ENCODE measurements at regions not wholly inside any gene's neighbourhood (a gene's known extent, or its start where the extent isn't known, plus 50 kb on each side); places are given as distances from the start of the nearest gene placed in this dataset.

DNA sequence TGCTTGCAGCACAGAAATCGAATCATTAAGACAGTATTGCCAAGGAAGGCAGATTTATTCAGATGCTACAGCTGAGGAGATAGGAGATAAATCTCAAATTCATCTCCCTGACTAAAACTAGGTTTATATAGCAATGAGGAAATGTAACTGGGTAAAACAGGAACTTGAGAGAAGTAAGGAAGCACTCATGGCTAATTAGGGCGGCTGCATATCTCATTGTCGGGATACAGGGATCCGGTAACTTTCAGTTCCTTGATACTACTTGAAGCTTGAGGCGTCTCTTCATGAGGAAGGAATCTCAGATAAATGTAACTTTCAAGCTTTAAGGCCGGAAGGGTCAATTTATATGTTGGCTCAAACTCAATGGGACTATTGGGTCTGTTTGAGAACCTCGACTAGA lies 129.2 kb upstream of the WDR1 start:
- TF ChIP-seq ZNF337 (CRISPR knock-in tag; IDR thresholded peaks at IDR 0.05; ENCODE audit: borderline replicate concordance, low read depth) (no peak), ZNF530 (CRISPR knock-in tag; IDR thresholded peaks at IDR 0.05; ENCODE audit: low read depth) (no peak), NFE2L2 (IDR thresholded peaks at IDR 0.05; ENCODE audit: low read length) (no peak), ZNF572 (CRISPR knock-in tag; IDR thresholded peaks at IDR 0.05) (no peak), BHLHE40 (IDR thresholded peaks at IDR 0.05; ENCODE audit: low read length) (no peak), TCF12 (IDR thresholded peaks at IDR 0.05) (no peak), TCF12 (CRISPR knock-in tag; IDR thresholded peaks at IDR 0.05) (no peak), RXRA (CRISPR knock-in tag; IDR thresholded peaks at IDR 0.05) (no peak), POLR2A (IDR thresholded peaks at IDR 0.05; ENCODE audit: insufficient read depth in 1 of 2, low read depth in 2 of 2, low read length in 2 of 2) (no peak)
- TF ChIP-seq, protein P1, sequence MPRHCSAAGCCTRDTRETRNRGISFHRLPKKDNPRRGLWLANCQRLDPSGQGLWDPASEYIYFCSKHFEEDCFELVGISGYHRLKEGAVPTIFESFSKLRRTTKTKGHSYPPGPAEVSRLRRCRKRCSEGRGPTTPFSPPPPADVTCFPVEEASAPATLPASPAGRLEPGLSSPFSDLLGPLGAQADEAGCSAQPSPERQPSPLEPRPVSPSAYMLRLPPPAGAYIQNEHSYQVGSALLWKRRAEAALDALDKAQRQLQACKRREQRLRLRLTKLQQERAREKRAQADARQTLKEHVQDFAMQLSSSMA (CRISPR knock-in tag; IDR thresholded peaks at IDR 0.05), result no peak
- TF ChIP-seq, protein P2, sequence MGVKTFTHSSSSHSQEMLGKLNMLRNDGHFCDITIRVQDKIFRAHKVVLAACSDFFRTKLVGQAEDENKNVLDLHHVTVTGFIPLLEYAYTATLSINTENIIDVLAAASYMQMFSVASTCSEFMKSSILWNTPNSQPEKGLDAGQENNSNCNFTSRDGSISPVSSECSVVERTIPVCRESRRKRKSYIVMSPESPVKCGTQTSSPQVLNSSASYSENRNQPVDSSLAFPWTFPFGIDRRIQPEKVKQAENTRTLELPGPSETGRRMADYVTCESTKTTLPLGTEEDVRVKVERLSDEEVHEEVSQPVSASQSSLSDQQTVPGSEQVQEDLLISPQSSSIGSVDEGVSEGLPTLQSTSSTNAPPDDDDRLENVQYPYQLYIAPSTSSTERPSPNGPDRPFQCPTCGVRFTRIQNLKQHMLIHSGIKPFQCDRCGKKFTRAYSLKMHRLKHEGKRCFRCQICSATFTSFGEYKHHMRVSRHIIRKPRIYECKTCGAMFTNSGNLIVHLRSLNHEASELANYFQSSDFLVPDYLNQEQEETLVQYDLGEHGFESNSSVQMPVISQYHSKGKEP (CRISPR knock-in tag; IDR thresholded peaks at IDR 0.05), result no peak
- TF ChIP-seq, protein P3, sequence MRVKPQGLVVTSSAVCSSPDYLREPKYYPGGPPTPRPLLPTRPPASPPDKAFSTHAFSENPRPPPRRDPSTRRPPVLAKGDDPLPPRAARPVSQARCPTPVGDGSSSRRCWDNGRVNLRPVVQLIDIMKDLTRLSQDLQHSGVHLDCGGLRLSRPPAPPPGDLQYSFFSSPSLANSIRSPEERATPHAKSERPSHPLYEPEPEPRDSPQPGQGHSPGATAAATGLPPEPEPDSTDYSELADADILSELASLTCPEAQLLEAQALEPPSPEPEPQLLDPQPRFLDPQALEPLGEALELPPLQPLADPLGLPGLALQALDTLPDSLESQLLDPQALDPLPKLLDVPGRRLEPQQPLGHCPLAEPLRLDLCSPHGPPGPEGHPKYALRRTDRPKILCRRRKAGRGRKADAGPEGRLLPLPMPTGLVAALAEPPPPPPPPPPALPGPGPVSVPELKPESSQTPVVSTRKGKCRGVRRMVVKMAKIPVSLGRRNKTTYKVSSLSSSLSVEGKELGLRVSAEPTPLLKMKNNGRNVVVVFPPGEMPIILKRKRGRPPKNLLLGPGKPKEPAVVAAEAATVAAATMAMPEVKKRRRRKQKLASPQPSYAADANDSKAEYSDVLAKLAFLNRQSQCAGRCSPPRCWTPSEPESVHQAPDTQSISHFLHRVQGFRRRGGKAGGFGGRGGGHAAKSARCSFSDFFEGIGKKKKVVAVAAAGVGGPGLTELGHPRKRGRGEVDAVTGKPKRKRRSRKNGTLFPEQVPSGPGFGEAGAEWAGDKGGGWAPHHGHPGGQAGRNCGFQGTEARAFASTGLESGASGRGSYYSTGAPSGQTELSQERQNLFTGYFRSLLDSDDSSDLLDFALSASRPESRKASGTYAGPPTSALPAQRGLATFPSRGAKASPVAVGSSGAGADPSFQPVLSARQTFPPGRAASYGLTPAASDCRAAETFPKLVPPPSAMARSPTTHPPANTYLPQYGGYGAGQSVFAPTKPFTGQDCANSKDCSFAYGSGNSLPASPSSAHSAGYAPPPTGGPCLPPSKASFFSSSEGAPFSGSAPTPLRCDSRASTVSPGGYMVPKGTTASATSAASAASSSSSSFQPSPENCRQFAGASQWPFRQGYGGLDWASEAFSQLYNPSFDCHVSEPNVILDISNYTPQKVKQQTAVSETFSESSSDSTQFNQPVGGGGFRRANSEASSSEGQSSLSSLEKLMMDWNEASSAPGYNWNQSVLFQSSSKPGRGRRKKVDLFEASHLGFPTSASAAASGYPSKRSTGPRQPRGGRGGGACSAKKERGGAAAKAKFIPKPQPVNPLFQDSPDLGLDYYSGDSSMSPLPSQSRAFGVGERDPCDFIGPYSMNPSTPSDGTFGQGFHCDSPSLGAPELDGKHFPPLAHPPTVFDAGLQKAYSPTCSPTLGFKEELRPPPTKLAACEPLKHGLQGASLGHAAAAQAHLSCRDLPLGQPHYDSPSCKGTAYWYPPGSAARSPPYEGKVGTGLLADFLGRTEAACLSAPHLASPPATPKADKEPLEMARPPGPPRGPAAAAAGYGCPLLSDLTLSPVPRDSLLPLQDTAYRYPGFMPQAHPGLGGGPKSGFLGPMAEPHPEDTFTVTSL (CRISPR knock-in tag; IDR thresholded peaks at IDR 0.05; ENCODE audit: borderline replicate concordance), result no peak
